Liver (tissue), 8 donors: ENCODE measurements at regions not wholly inside any gene's neighbourhood (a gene's known extent, or its start where the extent isn't known, plus 50 kb on each side); places are given as distances from the start of the nearest gene placed in this dataset.

Experiments
- DNase-seq: peaks from one replicate; pipeline ENCODE4 v3.0.0-alpha.2; 2017; ENCODE audit warnings: low spot score
- H3K27ac ChIP-seq, 2 donors: one replicate each; pipeline ENCODE4 v1.7.0; 2013; ENCODE audit warnings: inconsistent platforms in 2 of 2, low read length in 2 of 2, control low read depth in 1 of 2, low read depth in 1 of 2, mild to moderate bottlenecking in 1 of 2
- H3K27me3 ChIP-seq, 4 donors: one replicate each; pipeline versions ENCODE4 v1.6.1 to v1.7.0; 2013; ENCODE audit warnings: low read length in 3 of 4, inconsistent platforms in 1 of 4, mild to moderate bottlenecking in 1 of 4, moderate library complexity in 1 of 4; ENCODE audit not compliant: control insufficient read depth in 4 of 4, insufficient read depth in 4 of 4
- H3K36me3 ChIP-seq, 4 donors: one replicate each; pipeline versions ENCODE4 v1.6.1 to v1.7.0; 2013; ENCODE audit warnings: low read length in 3 of 4, mild to moderate bottlenecking in 3 of 4, low read depth in 1 of 4, moderate library complexity in 1 of 4; ENCODE audit not compliant: control insufficient read depth in 4 of 4, insufficient read depth in 3 of 4
- H3K4me1 ChIP-seq, 4 donors: one replicate each; pipeline versions ENCODE4 v1.6.1 to v1.7.0; 2013; ENCODE audit warnings: low read length in 3 of 4, mild to moderate bottlenecking in 3 of 4, moderate library complexity in 1 of 4; ENCODE audit not compliant: control insufficient read depth in 4 of 4, insufficient read depth in 4 of 4
- H3K4me3 ChIP-seq, 3 donors: one replicate each; pipeline versions ENCODE4 v1.6.1 to v1.7.0; 2013; ENCODE audit warnings: low read length in 3 of 3, control low read depth in 1 of 3, low read depth in 1 of 3, mild to moderate bottlenecking in 1 of 3
- H3K9ac ChIP-seq, 2 donors: one replicate each; pipeline ENCODE4 v1.7.0; 2013; ENCODE audit warnings: low read length in 2 of 2, mild to moderate bottlenecking in 2 of 2, moderate library complexity in 2 of 2, control low read depth in 1 of 2, low read depth in 1 of 2
- H3K9me3 ChIP-seq, 4 donors: one replicate each; pipeline versions ENCODE4 v1.6.1 to v1.7.0; 2013; ENCODE audit warnings: low read length in 3 of 4; ENCODE audit not compliant: control insufficient read depth in 4 of 4
- CTCF ChIP-seq: fragments of 150-350 bp; IDR thresholded peaks from 2 replicates; pipeline ENCODE4 v1.5.1; 2017; ENCODE audit warnings: improper control_type of control experiment, low read depth, low read length; ENCODE audit not compliant: missing input control
- EGR1 ChIP-seq, 2 donors: IDR thresholded peaks; 2 replicates each; pipeline ENCODE4 v1.6.1; 2016 to 2018; ENCODE audit warnings: antibody characterized with exemption in 2 of 2, low read depth in 2 of 2
- FOXA1 ChIP-seq: IDR thresholded peaks from 2 replicates; pipeline ENCODE4 v1.6.1; 2016; ENCODE audit warnings: antibody characterized with exemption
- FOXA2 ChIP-seq: IDR thresholded peaks from 2 replicates; pipeline ENCODE4 v1.6.1; 2016; ENCODE audit warnings: antibody characterized with exemption
- GABPA ChIP-seq, 2 donors: IDR thresholded peaks in 1 of 2; conservative IDR thresholded peaks in 1 of 2; 2 replicates each; pipeline ENCODE4 v1.6.1; 2016; ENCODE audit warnings: antibody characterized with exemption in 2 of 2, mild to moderate bottlenecking in 1 of 2, moderate library complexity in 1 of 2
- HNF4A ChIP-seq, 2 donors: conservative IDR thresholded peaks; 2 replicates each; pipeline ENCODE4 v1.6.1; 2016; ENCODE audit warnings: antibody characterized with exemption in 2 of 2, mild to moderate bottlenecking in 2 of 2
- HNF4G ChIP-seq: IDR thresholded peaks from 2 replicates; pipeline ENCODE4 v1.6.1; 2016; ENCODE audit warnings: antibody characterized with exemption
- MAX ChIP-seq: IDR thresholded peaks from 2 replicates; pipeline ENCODE4 v1.6.1; 2016; ENCODE audit warnings: antibody characterized with exemption
- NR2F2 ChIP-seq: IDR thresholded peaks from 2 replicates; pipeline ENCODE4 v1.6.1; 2016; ENCODE audit warnings: antibody characterized with exemption
- REST ChIP-seq: IDR thresholded peaks from 2 replicates; pipeline ENCODE4 v1.6.1; 2016; ENCODE audit warnings: antibody characterized with exemption, mild to moderate bottlenecking
- SP1 ChIP-seq: IDR thresholded peaks from 2 replicates; pipeline ENCODE4 v1.6.1; 2018; ENCODE audit warnings: antibody characterized with exemption, mild to moderate bottlenecking
- TAF1 ChIP-seq: conservative IDR thresholded peaks from 2 replicates; pipeline ENCODE4 v1.6.1; 2016; ENCODE audit warnings: antibody characterized with exemption, mild to moderate bottlenecking
- YY1 ChIP-seq: IDR thresholded peaks from 2 replicates; pipeline ENCODE4 v1.6.1; 2016; ENCODE audit warnings: antibody characterized with exemption, mild to moderate bottlenecking
- ZBTB33 ChIP-seq: IDR thresholded peaks from 2 replicates; pipeline ENCODE4 v1.6.1; 2016; ENCODE audit warnings: antibody characterized with exemption
- WGBS: extraction: QIAGEN DNeasy Blood & Tissue Kit; methylation state at CpG from one replicate; pipeline ENCODE4 v1.1.7; 2013; 5-methylcytosine and 5-hydroxymethylcytosine counted together
- TF ChIP-seq, protein P1 (sequence below): IDR thresholded peaks from 2 replicates; pipeline ENCODE4 v1.6.1; 2016; ENCODE audit warnings: antibody characterized with exemption
- donor health status: healthy.
- donor health status: healthy.
- donor health status: healthy.
- donor health status: healthy.
- donor health status: healthy.

DNA sequence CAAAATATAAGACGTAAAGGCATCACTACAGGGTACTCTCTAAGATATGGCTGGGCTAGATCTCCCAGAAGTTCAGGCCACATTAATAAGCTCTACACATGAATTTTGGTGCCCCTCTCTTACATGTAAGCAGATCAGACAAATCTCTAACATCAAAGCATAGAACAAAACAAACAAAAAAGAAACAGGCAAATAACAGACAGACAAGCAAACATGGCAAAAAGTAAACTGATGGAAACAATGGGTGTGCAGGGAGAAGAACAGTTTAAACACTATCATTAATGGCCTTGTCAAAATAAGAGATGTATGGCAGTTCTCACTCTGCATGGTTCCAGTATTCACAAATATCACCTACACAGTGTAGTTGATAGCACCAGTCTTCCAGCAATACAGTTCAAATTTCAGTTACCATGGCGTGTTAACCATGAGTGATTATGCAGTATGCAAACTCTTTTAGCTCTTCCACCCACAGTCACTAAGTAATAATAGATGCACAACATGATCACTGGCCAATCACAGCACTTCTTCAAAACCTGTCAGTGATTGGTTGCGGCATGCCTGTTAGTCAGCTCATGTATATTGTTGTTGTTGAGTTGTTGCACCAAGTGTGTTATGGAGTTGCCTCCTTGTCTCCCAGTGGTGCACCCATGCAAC, 110.7 kb upstream of the TLR3 start:
- no peak for DNase-seq
- no peak overlapping the region for H3K27ac ChIP-seq
- H3K9ac ChIP-seq, result no peak overlapping the region
- no peaks in the 10 kb centered on the region for H3K36me3 ChIP-seq
- H3K27me3 ChIP-seq, result no peaks in the 10 kb centered on the region
- no peaks in the 10 kb centered on the region for H3K4me1 ChIP-seq
- H3K9me3 ChIP-seq, result no peaks in the 10 kb centered on the region
- H3K4me3 ChIP-seq, result no peak overlapping the region
- 94% methylated on average over 3 of the region's 3 CpGs for WGBS
- TF ChIP-seq NR2F2 (no peak), REST (no peak), ZBTB33 (no peak), FOXA1 (no peak), HNF4A (conservative IDR thresholded peaks at IDR 0.05) (no peak), CTCF (no peak), MAX (no peak), FOXA2 (no peak), YY1 (no peak), GABPA (IDR thresholded peaks at IDR 0.05 in 1 of 2, conservative IDR thresholded peaks at IDR 0.05 in 1 of 2) (no peak), HNF4G (no peak), SP1 (no peak), TAF1 (no peak), EGR1 (IDR thresholded peaks at IDR 0.05; ENCODE audit: low read depth in 2 of 2) (no peak)
- TF ChIP-seq, protein P1, sequence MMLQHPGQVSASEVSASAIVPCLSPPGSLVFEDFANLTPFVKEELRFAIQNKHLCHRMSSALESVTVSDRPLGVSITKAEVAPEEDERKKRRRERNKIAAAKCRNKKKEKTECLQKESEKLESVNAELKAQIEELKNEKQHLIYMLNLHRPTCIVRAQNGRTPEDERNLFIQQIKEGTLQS, result no peak
